ENCODE measurements at regions not wholly inside any gene's neighbourhood (a gene's known extent, or its start where the extent isn't known, plus 50 kb on each side); places are given as distances from the start of the nearest gene placed in this dataset.
"Not testable (repeated sequence)": the region's sequence is repeated elsewhere in the genome, so short reads cannot be mapped to it uniquely, and the experiment has no call there.

GRCh38 chr22:22346401-22347107 lies 102.0 kb downstream of the VPREB1 start:
- DNase-seq = no peak

GRCh38 chr22:22348127-22348814 lies 103.7 kb downstream of the VPREB1 start:
- no peak for DNase-seq

GRCh38 chr22:22348815-22349454 lies 104.3 kb downstream of the VPREB1 start:
- no peak for DNase-seq

GRCh38 chr22:22349455-22349836 lies 104.9 kb downstream of the VPREB1 start:
- no peak for DNase-seq

- DNase-seq = no peak
Observed at GRCh38 chr22:22351366-22351765, 106.8 kb downstream of the VPREB1 start.

GRCh38 chr22:22352371-22352999 lies 107.9 kb downstream of the VPREB1 start:
- DNase-seq = no peak

GRCh38 chr22:22355096-22355834 lies 110.7 kb downstream of the VPREB1 start:
- DNase-seq = no peak

- DNase-seq = peak; percentile 84 to 85
Observed at GRCh38 chr22:22357024-22357883, 112.7 kb downstream of the VPREB1 start.

- no peak for DNase-seq
Observed at GRCh38 chr22:22358152-22358551, 113.6 kb downstream of the VPREB1 start.

- DNase-seq = no peak
Observed at GRCh38 chr22:22358686-22359085, 114.1 kb downstream of the VPREB1 start.

- DNase-seq = no peak
Observed at GRCh38 chr22:22359465-22359864, 114.9 kb downstream of the VPREB1 start.

- no peak for DNase-seq
Observed at GRCh38 chr22:22360014-22360413, 115.4 kb downstream of the VPREB1 start.

GRCh38 chr22:22362311-22362710 lies 117.7 kb downstream of the VPREB1 start:
- no peak for DNase-seq

- no peak for DNase-seq
Observed at GRCh38 chr22:22362936-22363335, 118.3 kb downstream of the VPREB1 start.

- no peak for DNase-seq
Observed at GRCh38 chr22:22364207-22364606, 119.6 kb downstream of the VPREB1 start.

GRCh38 chr22:22366537-22366936 lies 122.0 kb downstream of the VPREB1 start:
- no peak for DNase-seq

- DNase-seq = no peak
Observed at GRCh38 chr22:22368516-22368915, 123.9 kb downstream of the VPREB1 start.

- DNase-seq = not testable (repeated sequence)
Observed at GRCh38 chr22:22369219-22369963, 124.8 kb downstream of the VPREB1 start.

GRCh38 chr22:22369964-22370270 lies 125.3 kb downstream of the VPREB1 start:
- DNase-seq = no peak

GRCh38 chr22:22371031-22371541 lies 126.5 kb downstream of the VPREB1 start:
- no peak for DNase-seq

GRCh38 chr22:22372086-22372485 lies 127.5 kb downstream of the VPREB1 start:
- DNase-seq = no peak
